SIG-M5 treated with dmso at 0.1 percent for 504 hours (cell line): ENCODE measurements at regions not wholly inside any gene's neighbourhood (a gene's known extent, or its start where the extent isn't known, plus 50 kb on each side); places are given as distances from the start of the nearest gene placed in this dataset.

Experiments
- DNase-seq: peaks from one replicate; lab custom pipeline; 2025; ENCODE audit not compliant: unreplicated experiment; lab: John Stamatoyannopoulos, UW

DNA sequence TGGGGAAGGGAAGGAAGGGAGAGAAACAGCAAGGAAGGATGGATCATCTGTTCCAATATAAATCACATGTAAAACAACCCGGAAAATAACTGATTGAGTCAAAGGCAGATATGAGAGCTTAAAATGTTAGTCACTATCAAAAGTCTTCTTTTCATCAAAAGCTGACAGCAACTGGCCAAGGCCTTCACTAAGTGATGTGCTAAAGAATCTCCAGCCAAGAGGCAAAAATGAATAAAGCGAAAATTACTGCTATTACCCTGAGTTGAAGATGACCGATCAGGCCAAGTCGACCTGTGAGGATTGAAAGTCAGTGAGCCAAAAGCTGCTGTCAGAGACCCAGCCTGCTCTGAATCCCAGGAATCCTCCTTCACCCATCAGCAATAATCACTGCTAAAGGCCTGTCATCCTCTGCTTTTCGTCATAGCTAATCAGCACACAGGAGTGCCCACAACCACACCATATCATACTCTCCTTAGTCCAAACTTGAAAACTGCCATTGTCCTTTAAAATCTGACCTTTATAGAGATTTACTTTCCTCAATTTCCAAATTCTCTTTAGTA is 736.9 kb downstream of the TLE1 start:
- DNase-seq, result no peak

DNA sequence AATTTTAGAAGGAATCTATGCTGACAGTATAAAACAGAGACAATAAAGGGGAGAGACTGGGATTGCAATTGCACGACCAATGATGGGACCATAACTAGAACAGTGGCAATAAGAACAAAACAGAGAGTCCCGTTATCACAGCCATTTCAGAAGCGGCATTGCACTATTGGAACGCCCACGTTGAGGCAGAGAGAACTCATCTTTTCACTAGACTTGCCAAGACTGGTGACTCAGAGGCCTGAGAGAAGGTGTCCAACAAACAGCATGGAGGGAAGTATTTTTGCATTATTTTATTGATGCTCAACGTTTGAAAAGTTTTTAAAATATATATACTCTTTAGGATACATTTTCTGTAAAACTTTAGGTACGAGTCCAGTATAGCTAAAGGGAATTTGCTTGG is 737.7 kb downstream of the TLE1 start:
- DNase-seq, result no peak

GRCh38 chr9:80948876-80949275 is 740.5 kb downstream of the TLE1 start:
- no peak for DNase-seq

- no peak for DNase-seq
Observed at GRCh38 chr9:80948066-80948465, 741.3 kb downstream of the TLE1 start.

GRCh38 chr9:80946496-80947170 is 742.7 kb downstream of the TLE1 start:
- DNase-seq, result no peak

- no peak for DNase-seq
Observed at GRCh38 chr9:80945436-80945835, 743.9 kb downstream of the TLE1 start.

DNA sequence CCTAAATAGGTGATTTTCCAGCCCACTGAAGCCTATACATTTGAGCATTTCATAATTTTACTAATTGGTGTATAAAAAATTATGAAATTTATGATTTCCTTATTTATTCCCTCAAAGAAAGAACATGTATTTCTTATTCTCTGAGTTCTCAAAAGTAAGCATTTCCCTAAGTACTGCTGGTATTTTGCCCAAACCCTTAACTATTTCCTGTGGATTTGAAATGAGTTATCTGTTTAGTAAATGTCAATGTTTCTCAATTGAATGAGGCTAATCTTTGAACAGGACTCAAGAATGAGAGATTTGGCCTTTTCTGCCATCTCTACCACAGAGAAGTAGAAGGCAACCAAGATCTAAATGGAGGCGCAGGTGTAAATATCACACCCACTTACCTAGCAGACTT is 751.7 kb downstream of the TLE1 start:
- DNase-seq, result no peak

- no peak for DNase-seq
Observed at GRCh38 chr9:80934095-80934494, 755.3 kb downstream of the TLE1 start.

DNA sequence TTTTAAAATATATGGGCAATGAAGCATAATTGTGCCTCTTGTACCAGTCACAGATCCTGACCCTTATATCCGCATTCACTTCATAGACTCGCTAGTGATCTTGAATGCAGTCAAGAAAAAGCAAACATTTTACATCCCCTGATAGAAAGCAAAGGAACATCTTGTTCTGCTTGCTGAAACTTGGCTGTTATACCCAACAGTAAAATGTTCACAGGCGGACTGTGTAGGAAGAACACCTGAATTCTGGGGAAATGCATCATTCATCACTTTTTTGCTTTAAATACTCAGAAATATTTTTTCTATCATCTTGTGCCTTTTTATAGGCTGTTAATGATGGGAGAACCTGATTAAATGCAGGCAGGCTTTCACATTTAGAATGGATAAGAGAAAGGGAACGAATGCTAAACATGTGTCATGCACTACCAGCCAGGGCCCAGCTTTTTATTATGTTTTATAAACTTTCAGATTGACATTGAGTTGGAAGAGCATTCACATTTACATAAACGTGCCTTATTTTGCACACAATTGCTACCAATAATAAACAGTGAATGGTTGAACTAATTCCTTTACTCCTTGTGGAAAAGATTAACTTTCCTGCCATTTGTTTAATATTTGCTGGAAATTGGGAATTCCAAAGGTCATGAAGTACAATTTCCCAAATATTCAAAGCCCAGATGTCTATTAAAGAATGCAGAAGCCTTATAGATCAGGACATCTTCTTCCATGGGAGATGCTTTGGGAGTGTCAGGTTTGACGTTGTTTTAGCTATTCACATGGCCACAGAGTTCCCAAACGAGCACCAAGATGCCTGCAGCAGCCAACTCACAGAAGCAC is 756.2 kb downstream of the TLE1 start:
- DNase-seq, result no peak

GRCh38 chr9:80932181-80932580 is 757.2 kb downstream of the TLE1 start:
- no peak for DNase-seq

DNA sequence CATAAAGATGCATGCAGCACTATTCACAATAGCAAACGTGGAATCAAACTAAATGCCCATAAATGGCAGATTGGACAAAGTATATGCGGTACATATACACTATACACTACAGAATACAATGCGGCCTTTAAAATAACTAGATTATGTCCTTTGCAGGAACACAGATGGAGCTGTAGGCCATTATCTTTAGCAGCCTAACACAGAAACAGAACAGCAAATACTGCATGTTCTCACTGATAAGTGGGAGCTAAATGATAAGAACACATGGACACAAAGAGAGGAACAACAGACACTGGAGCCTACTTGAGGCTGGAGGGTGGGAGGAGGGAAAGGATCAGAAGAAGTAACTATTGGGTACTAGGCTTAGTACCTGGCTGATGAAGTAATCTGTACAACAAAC is 758.2 kb downstream of the TLE1 start:
- no peak for DNase-seq

GRCh38 chr9:80928697-80929096 is 760.6 kb downstream of the TLE1 start:
- no peak for DNase-seq

- DNase-seq, result no peak
Observed at GRCh38 chr9:80926611-80927010, 762.7 kb downstream of the TLE1 start.

- no peak for DNase-seq
Observed at GRCh38 chr9:80922544-80922943, 766.8 kb downstream of the TLE1 start.

DNA sequence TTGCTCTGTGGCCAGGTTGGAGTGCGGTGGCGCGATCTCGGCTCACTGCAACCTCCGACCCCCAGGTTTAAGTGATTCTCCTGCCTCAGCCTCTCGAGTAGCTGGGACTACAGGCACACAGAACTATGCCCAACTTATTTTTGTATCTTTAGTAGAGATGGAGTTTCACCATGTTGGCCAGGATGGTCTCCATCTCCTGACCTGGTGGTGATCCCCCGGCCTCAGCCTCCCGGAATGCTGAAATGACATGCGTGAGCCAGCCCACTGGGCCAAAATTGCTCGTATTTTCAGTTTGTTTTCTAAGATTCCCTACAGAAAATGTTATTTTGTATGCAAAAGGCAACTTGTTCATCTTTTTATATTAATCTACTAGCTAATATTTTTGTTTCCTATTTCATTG is 782.6 kb downstream of the TLE1 start:
- DNase-seq, result no peak

DNA sequence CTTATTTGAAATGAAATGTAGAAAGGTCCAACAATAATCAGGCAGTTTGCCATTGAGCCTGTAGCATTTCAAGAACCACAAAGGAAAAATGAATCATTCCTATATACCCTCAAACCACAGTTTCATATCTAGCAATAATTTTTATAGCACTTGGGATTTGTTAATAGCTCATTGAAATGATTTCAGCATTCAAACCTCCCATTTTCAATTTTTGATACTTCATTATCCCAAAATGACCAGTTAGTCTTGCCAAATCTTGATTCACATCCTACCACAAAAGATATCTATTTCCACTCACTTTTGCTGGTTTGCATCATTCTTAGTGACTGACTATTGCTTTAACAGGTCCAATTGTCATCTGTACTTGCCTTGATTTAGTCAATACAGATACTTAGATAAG is 790.1 kb downstream of the TLE1 start:
- no peak for DNase-seq

GRCh38 chr9:80893190-80893589 is 796.2 kb downstream of the TLE1 start:
- DNase-seq, result no peak

DNA sequence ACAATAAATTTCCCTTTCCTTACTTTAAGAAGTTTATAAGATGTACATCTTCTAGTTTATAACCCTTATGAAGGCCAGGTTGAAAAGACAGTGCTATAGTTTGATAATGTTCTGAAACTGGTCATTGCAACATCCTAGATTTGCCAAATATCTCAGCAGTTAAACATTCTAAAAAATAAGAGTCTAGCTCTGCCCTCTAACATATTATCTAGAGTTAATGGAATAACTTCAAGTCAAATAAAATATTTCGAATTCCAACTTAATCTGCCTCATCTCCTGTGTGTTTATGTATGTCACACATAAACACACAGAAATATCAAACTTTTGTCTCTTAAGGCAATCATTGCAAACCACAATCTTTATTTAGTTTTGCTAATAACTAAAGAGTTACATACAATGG is 796.6 kb downstream of the TLE1 start:
- DNase-seq, result no peak

- no peak for DNase-seq
Observed at GRCh38 chr9:80890124-80890523, 799.2 kb downstream of the TLE1 start.

DNA sequence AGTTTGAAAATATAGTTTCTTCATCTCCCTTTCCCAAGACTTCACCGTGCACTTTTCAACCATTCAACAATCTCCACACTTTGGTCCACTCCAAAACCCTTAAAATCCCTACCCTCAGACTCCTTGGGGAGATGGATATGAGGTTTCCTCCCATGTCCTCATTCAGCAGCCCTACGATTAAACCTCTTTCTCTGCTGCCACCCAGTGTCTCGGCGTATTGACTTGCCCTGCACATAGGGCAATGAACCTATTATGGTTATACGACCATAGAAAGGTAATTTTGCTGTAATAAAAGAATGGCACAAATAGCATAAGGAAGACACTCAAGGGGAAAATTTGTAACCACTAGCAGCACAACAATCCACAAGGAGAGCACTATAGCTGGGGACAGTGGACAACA is 803.5 kb downstream of the TLE1 start:
- peak; percentile 13 for DNase-seq

DNA sequence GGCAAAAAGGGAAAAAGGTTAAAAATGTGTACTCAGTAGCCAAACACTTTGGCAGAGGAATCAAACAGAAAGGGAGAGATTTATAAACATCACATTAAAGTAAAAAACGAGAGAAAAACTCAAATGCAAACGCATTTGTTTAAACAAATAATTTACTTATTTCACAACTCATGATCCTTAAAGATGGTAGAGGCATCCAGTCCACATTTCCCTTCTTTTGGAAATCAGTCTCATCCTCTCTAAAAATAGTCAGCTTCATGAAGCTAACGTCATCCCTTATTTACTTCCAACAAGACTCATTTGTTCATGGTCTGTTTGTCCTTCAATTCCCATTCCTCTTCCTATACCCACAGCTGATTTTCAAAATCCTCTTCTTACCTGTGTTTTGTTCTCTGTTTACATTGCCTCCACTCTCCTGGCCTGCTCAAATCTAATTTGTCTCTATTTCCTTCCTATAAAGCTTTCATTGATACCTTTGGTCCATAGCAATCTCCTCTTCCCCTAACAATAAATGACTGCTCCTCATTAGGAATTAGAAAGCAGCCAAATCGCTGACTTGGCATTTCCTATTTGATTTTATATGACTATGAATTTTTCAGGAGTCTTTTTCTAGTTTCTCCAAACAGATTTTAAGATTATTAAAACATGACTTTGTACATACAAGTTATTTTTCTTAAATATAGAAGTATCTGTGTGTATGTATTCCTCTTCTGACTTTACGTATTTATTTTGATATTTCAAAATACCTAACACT is 805.3 kb downstream of the TLE1 start:
- no peak for DNase-seq

DNA sequence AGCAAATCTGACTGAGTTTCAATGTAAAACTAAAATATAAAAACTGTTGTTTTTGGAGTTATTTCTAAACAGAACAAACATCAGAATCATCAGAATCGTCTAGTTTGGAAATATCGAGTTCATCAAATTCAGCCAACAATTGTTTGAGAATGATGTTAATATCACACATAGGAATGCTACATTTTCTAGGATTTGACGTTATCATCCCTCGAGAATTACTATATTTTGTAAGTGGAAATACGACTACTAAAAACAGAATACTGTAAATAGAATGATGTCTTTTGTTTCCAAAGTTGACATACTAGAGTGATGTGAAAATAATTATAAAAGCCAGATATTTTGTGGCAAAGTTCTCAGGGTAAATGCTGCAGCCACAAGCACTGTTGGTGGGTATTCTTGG is 805.9 kb downstream of the TLE1 start:
- DNase-seq, result no peak
